RWPE1 (cell line): ENCODE measurements at regions not wholly inside any gene's neighbourhood (a gene's known extent, or its start where the extent isn't known, plus 50 kb on each side); places are given as distances from the start of the nearest gene placed in this dataset.

ENCODE experiments used
- CTCF ChIA-PET: fragments of 350-600 bp; sonication (Branson Sonifier 250); formaldehyde crosslinking; extraction: SDS; loops from one replicate; lab custom pipeline; 2021; lab: Yijun Ruan, JAX
- POLR2A ChIA-PET: fragments of 400-600 bp; formaldehyde crosslinking; extraction: SDS; loops from one replicate; lab custom pipeline; 2020; ENCODE audit warnings: antibody characterized with exemption; ENCODE audit not compliant: low non-redundant PET; lab: Yijun Ruan, JAX
- DNase-seq: peaks from one replicate; pipeline ENCODE4 v3.0.0; 2012; ENCODE audit warnings: low spot score
- H3K27ac ChIP-seq: fragments of 450-650 bp; 2 replicates; pipeline ENCODE4 v1.5.1; 2017
- TF ChIP-seq, protein P1 (sequence below): fragments of 450-650 bp; conservative IDR thresholded peaks from 2 replicates; pipeline ENCODE4 v1.5.1; 2017; ENCODE audit warnings: low read depth, mild to moderate bottlenecking

DNA sequence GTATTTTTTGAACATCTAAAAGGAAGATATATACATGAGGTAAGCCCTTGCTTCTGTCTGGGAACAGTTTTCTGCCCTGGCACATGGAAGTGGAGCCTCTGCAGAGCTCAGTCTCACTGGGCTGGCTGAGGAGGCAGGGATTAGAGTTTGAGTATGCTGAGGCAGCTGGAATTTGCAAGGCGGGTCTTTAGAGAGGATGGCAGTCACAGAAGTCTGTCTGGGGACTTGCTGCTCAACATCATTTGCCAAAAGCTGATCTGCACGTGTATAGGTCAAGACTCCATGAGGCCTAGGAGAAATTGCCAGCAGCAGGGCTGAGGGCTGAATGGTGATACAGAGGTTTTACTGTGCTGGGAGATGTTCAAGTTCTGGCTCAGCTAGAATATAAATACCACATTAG is 163.6 kb upstream of the ANK2 start:
- ChIA-PET CTCF (interaction anchor here (0.7 kb wide), 1 partner anchor 11 kb away, joined by 4 read pairs; no protein-coding TSS in a partner anchor), POLR2A (no interaction called here)
- TF ChIP-seq, protein P1, sequence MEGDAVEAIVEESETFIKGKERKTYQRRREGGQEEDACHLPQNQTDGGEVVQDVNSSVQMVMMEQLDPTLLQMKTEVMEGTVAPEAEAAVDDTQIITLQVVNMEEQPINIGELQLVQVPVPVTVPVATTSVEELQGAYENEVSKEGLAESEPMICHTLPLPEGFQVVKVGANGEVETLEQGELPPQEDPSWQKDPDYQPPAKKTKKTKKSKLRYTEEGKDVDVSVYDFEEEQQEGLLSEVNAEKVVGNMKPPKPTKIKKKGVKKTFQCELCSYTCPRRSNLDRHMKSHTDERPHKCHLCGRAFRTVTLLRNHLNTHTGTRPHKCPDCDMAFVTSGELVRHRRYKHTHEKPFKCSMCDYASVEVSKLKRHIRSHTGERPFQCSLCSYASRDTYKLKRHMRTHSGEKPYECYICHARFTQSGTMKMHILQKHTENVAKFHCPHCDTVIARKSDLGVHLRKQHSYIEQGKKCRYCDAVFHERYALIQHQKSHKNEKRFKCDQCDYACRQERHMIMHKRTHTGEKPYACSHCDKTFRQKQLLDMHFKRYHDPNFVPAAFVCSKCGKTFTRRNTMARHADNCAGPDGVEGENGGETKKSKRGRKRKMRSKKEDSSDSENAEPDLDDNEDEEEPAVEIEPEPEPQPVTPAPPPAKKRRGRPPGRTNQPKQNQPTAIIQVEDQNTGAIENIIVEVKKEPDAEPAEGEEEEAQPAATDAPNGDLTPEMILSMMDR = no peak
- H3K27ac ChIP-seq = no peak overlapping the region
- no peak for DNase-seq

DNA sequence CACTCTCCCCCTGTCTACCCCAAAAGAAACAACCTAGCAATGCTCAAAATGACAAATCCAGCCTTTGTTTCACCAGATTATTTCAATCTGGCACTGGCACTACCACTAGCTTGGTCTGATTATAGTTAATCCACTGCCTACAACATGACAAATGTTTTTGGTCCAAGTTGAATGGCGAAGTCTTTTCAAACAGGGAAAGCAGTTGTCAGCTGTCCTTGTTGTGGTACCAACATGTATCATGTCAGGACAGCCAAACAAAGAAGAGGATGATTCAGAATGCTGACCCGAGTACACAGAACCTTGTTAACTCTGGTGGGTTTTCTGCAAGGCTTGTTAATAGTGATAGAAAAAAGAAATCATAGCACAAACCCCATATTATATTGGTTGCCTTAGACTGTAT is 160.8 kb upstream of the ANK2 start:
- TF ChIP-seq, protein P1 = no peak
- no peak overlapping the region for H3K27ac ChIP-seq
- ChIA-PET CTCF (no interaction called here), POLR2A (no interaction called here)
- no peak for DNase-seq

DNA sequence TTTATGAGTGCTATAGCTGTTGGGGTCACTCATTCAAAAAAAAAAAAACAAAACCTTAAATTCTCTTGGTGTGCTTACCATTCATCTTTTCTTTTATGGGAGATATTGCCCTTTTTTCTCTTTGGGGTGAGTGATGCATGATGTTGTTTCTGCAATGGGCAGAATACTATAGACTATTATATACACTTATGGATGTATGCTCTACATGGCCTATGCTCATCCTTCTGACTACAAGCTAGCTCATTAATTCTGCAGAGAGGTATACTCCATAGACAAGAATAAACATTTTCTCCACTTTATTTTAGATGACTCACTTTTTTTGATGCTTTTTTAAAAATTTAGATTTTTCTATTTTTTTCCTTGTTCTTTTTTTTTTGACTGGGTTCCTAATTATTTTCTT is 160.3 kb upstream of the ANK2 start:
- no peak overlapping the region for H3K27ac ChIP-seq
- TF ChIP-seq, protein P1 = no peak
- CTCF ChIA-PET = interaction anchor here (0.8 kb wide), 1 partner anchor 50 kb away, joined by 4 read pairs; no protein-coding TSS in a partner anchor
- POLR2A ChIA-PET = no interaction called here
- no peak for DNase-seq

DNA sequence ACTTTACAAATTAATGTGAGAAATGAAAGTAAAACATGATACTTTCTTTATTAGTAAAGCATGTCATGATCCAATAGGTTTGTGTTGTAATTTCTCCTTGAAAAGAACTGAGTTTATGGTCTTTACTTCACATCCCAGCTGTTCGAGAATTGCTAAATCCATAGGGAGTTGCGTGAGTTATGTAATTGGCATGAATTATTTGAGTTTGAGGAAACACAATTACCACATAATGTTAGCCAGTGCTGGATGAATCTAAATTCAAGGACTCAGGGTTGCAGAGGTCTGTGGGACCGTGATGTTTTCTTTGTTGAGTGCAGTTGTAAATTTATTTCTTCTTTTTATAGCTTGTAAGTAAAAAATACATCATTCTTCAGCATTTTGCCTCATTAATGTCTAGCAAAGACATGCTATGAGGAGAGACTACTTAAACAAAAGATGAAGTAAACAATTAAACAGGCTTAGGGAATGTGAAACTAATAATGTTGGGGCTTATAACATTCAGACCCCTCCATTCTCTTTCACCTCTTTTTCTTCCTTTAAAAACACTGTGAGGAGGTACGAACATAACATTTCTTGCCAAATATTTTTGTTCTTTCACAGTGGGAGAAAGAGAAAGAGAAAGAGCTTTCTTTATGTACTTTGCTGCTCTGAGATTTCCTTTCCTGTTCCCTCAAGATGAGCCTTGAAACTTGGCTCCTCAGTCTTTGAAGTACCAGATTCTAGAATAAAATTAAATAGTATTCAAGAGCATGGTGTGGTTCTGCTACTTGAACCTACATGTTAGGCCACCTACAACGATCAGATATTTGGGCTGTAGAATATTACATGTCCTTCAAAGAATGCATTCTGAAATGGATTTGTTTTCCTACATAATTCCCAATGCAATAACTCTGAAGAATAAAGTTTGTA is 159.6 kb upstream of the ANK2 start:
- TF ChIP-seq, protein P1 = no peak
- DNase-seq = no peak
- no peak overlapping the region for H3K27ac ChIP-seq
- POLR2A ChIA-PET = no interaction called here
- CTCF ChIA-PET = interaction anchor here (0.8 kb wide), 1 partner anchor 49 kb away, joined by 4 read pairs; no protein-coding TSS in a partner anchor

DNA sequence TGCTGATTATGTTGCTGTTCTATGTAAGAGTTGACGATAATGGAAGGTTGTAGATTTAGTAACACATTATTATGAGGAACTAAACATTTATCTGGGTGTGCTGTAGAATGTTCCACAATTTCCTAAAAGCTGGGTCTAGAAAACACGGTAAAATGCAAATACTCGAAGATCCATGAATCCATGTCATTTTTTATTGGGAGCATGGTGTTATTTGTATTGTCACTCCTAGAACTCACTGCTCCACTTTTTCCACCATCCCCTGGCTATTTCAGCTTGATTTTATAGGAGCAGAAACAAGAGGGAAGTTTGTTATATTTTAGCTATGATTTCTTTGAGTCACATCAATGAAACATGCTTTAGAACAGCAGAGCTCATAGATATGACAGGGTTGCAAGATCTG is 155.0 kb upstream of the ANK2 start:
- no peak for DNase-seq
- CTCF ChIA-PET = no interaction called here
- TF ChIP-seq, protein P1 = no peak
- POLR2A ChIA-PET = no interaction called here
- no peak overlapping the region for H3K27ac ChIP-seq

DNA sequence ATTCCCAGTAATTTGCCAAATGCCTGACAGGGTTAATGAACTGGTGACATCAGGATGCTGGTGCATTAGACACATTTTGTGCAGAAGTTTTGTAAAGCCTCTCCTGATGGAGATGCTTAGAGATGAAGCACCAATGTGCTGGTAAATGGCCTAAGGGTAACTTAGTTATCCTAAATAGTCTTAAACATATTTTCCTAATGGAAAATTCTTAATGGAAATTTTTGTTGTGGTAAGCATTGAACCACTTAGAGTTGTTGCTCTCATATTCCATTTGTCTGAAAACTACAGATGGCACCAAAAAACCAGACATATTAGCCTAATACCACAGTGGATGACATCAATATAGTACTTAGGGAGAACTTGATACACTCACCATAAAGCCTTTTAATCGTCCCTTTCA is 154.5 kb upstream of the ANK2 start:
- no peak for DNase-seq
- ChIA-PET CTCF (no interaction called here), POLR2A (no interaction called here)
- no peak overlapping the region for H3K27ac ChIP-seq
- TF ChIP-seq, protein P1 = no peak
